Left renal cortex interstitium (tissue), 4 donors: ENCODE measurements at regions not wholly inside any gene's neighbourhood (a gene's known extent, or its start where the extent isn't known, plus 50 kb on each side); places are given as distances from the start of the nearest gene placed in this dataset.
"Not testable (repeated sequence)": the region's sequence is repeated elsewhere in the genome, so short reads cannot be mapped to it uniquely, and the experiment has no call there.

Experiments
- DNase-seq, 4 donors: peaks; one replicate each; pipeline ENCODE4 v3.0.0-alpha.2; 2013; ENCODE audit warnings: low read depth in 4 of 4, low spot score in 2 of 4, missing footprints in 1 of 4

GRCh38 chr2:15816226-15816625 is 124.1 kb upstream of the MYCN start:
- DNase-seq, result no peak

GRCh38 chr2:15816674-15817406 is 123.5 kb upstream of the MYCN start:
- no peak for DNase-seq

GRCh38 chr2:15817748-15818147 is 122.6 kb upstream of the MYCN start:
- DNase-seq, result no peak

- peak in 2 of 4 donors; percentile 77 to 82 for DNase-seq
These were observed 122.0 kb upstream of the MYCN start for GRCh38 chr2:15818318-15818753.

- no peak for DNase-seq
These were observed 121.5 kb upstream of the MYCN start for GRCh38 chr2:15818881-15819280.

GRCh38 chr2:15819562-15820256 is 120.6 kb upstream of the MYCN start:
- no peak for DNase-seq

GRCh38 chr2:15820257-15820566 is 120.1 kb upstream of the MYCN start:
- DNase-seq, result no peak

- no peak for DNase-seq
These were observed 119.4 kb upstream of the MYCN start for GRCh38 chr2:15820927-15821326.

GRCh38 chr2:15822151-15823044 is 118.0 kb upstream of the MYCN start:
- DNase-seq, result no peak

- no peak for DNase-seq
These were observed 116.6 kb upstream of the MYCN start for GRCh38 chr2:15823459-15824396.

GRCh38 chr2:15824467-15824866 is 115.9 kb upstream of the MYCN start:
- DNase-seq, result not testable (repeated sequence)

- no peak for DNase-seq
These were observed 114.9 kb upstream of the MYCN start for GRCh38 chr2:15825276-15825980.

GRCh38 chr2:15826273-15826717 is 114.1 kb upstream of the MYCN start:
- no peak for DNase-seq

- DNase-seq, result no peak
These were observed 113.3 kb upstream of the MYCN start for GRCh38 chr2:15827001-15827400.

- no peak for DNase-seq
These were observed 111.8 kb upstream of the MYCN start for GRCh38 chr2:15828576-15828975.

GRCh38 chr2:15829091-15829801 is 111.1 kb upstream of the MYCN start:
- no peak for DNase-seq

GRCh38 chr2:15829985-15830384 is 110.4 kb upstream of the MYCN start:
- DNase-seq, result no peak

- no peak for DNase-seq
These were observed 109.3 kb upstream of the MYCN start for GRCh38 chr2:15830937-15831549.
